PC-3 (cell line): ENCODE measurements at regions not wholly inside any gene's neighbourhood (a gene's known extent, or its start where the extent isn't known, plus 50 kb on each side); places are given as distances from the start of the nearest gene placed in this dataset.

ENCODE experiments used
- ATAC-seq: fragments of 200-7000 bp; cut with Tn5 transposase; 2 replicates; pipeline ENCODE4 v1.9.1; 2020; ENCODE audit warnings: mild to moderate bottlenecking, moderate library complexity
- BruUV-seq: library from RNA; stranded (reverse); fragments of 400-500 nt; replicated peaks from 2 replicates; lab custom pipeline; 2021; lab: Mats Ljungman, UMichigan
- CTCF ChIA-PET: fragments of 300-600 bp; sonication (Branson Sonifier 250); formaldehyde crosslinking; loops from one replicate; lab custom pipeline; 2022; ENCODE audit warnings: antibody characterized with exemption; lab: Charles Lee
- POLR2A ChIA-PET: fragments of 300-600 bp; sonication (Branson Sonifier 250); formaldehyde crosslinking; loops from one replicate; lab custom pipeline; 2022; ENCODE audit warnings: antibody characterized with exemption; ENCODE audit not compliant: unreplicated experiment; lab: Charles Lee
- DNase-seq: peaks from one replicate; pipeline ENCODE4 v3.0.0-alpha.2; 2015
- H2AFZ ChIP-seq: fragments of 300-600 bp; sonication (generic); 2 replicates; pipeline ENCODE4 v1.6.0; 2016; ENCODE audit warnings: antibody characterized with exemption, low read length
- H3F3A ChIP-seq: fragments of 300-600 bp; sonication (generic); one replicate; pipeline ENCODE4 v1.6.0; 2017; ENCODE audit warnings: antibody characterized with exemption, low read length, control low read depth, mild to moderate bottlenecking; ENCODE audit not compliant: unreplicated experiment
- H3K27ac ChIP-seq: fragments of 300-600 bp; sonication (generic); 2 replicates; pipeline ENCODE4 v1.5.1; 2016; ENCODE audit warnings: mild to moderate bottlenecking, low read length
- H3K27me3 ChIP-seq: fragments of 300-600 bp; sonication (generic); 2 replicates; pipeline ENCODE4 v1.6.1; 2016; ENCODE audit warnings: low read length, mixed read lengths
- H3K36me3 ChIP-seq: fragments of 300-600 bp; sonication (generic); 2 replicates; pipeline ENCODE4 v1.6.1; 2016; ENCODE audit warnings: low read depth, mixed run types, low read length, mixed read lengths
- H3K4me1 ChIP-seq: fragments of 300-600 bp; sonication (generic); 2 replicates; pipeline ENCODE4 v1.5.1; 2016; ENCODE audit warnings: low read length; ENCODE audit not compliant: insufficient read depth
- H3K4me2 ChIP-seq: fragments of 300-600 bp; sonication (generic); 2 replicates; pipeline ENCODE4 v1.6.0; 2016; ENCODE audit warnings: low read length
- H3K4me3 ChIP-seq: fragments of 300-600 bp; sonication (generic); 2 replicates; pipeline ENCODE4 v1.5.1; 2016; ENCODE audit warnings: mild to moderate bottlenecking, low read length, mixed read lengths
- H3K79me2 ChIP-seq: fragments of 300-600 bp; sonication (generic); 2 replicates; pipeline ENCODE4 v1.6.1; 2017; ENCODE audit warnings: low read length, mixed read lengths
- H3K9ac ChIP-seq: fragments of 300-600 bp; sonication (generic); 2 replicates; pipeline ENCODE4 v1.6.0; 2016; ENCODE audit warnings: mild to moderate bottlenecking, low read length
- H3K9me2 ChIP-seq: fragments of 300-600 bp; sonication (generic); replicated peaks from 2 replicates; pipeline ENCODE4 v1.6.1; 2016; ENCODE audit warnings: mixed run types, low read length, mixed read lengths
- H3K9me3 ChIP-seq: fragments of 300-600 bp; sonication (generic); 2 replicates; pipeline ENCODE4 v1.6.1; 2016; ENCODE audit warnings: low read length, mixed read lengths
- H4K20me1 ChIP-seq: fragments of 300-600 bp; sonication (generic); 2 replicates; pipeline ENCODE4 v1.6.1; 2016; ENCODE audit warnings: low read length, mixed read lengths
- CTCF ChIP-seq: fragments of 300-600 bp; sonication (generic); conservative IDR thresholded peaks from 2 replicates; pipeline ENCODE4 v1.5.1; 2017; ENCODE audit warnings: antibody characterized with exemption, low read depth, mild to moderate bottlenecking, low read length
- EZH2 ChIP-seq: fragments of 300-600 bp; sonication (generic); IDR thresholded peaks from one replicate; pipeline ENCODE4 v1.6.1; 2017; ENCODE audit warnings: antibody characterized with exemption, mild to moderate bottlenecking, low read length; ENCODE audit not compliant: unreplicated experiment
- EZH2phosphoT487 ChIP-seq: fragments of 300-600 bp; sonication (generic); IDR thresholded peaks from 2 replicates; pipeline ENCODE4 v1.6.1; 2018; ENCODE audit warnings: mild to moderate bottlenecking, antibody characterized with exemption, low read length, borderline replicate concordance
- intact Hi-C: fragments of 100-400 bp; cut with micrococcal nuclease; formaldehyde crosslinking; loops from 2 replicates; pipeline ENCODE4 v1.9.0; 2023

GRCh38 chr2:185215497-185215896 lies 523.1 kb upstream of the FSIP2 start:
- Histone ChIP-seq H4K20me1 (no peaks in the 10 kb centered on the region), H3K9me3 (no peaks in the 10 kb centered on the region), H3K36me3 (no peaks in the 10 kb centered on the region), H3K4me2 (no peak overlapping the region), H3K4me1 (peaks cover 13% of the 10 kb centered on the region), H3F3A (no peaks in the 10 kb centered on the region), H3K79me2 (no peaks in the 10 kb centered on the region), H3K27me3 (no peaks in the 10 kb centered on the region), H3K27ac (no peak overlapping the region), H3K9ac (no peak overlapping the region), H3K4me3 (no peak overlapping the region), H3K9me2 (no peaks in the 10 kb centered on the region), H2AFZ (no peak overlapping the region)
- CTCF ChIA-PET = no interaction called here
- no TSS peak for BruUV-seq
- ATAC-seq (no peak), DNase-seq (no peak)
- POLR2A ChIA-PET = no interaction called here
- intact Hi-C loops = no loop called here
- TF ChIP-seq EZH2 = no peak
- TF ChIP-seq CTCF = peak; percentile 32

GRCh38 chr2:185219981-185220380 lies 518.6 kb upstream of the FSIP2 start:
- intact Hi-C loops = loop anchor here (5.0 kb wide), 1 partner anchor 37 kb away; no protein-coding TSS in a partner anchor
- CTCF ChIA-PET = no interaction called here
- Histone ChIP-seq H3K4me2 (0 out of 2 replicates have a peak overlapping the region, but pooled peaks have one; percentile 5), H3K4me3 (no peak overlapping the region), H3K27ac (no peak overlapping the region), H3K9me2 (no peaks in the 10 kb centered on the region), H3K9me3 (no peaks in the 10 kb centered on the region), H2AFZ (no peak overlapping the region), H4K20me1 (no peaks in the 10 kb centered on the region), H3K9ac (no peak overlapping the region), H3K36me3 (no peaks in the 10 kb centered on the region), H3K79me2 (no peaks in the 10 kb centered on the region), H3F3A (no peaks in the 10 kb centered on the region), H3K27me3 (no peaks in the 10 kb centered on the region), H3K4me1 (peaks cover 23% of the 10 kb centered on the region)
- POLR2A ChIA-PET = no interaction called here
- TF ChIP-seq EZH2 (no peak), EZH2phosphoT487 (no peak), CTCF (no peak)
- DNase-seq = peak; percentile 78
- peak; percentile 99 for ATAC-seq
- no TSS peak for BruUV-seq

GRCh38 chr2:185222311-185222710 lies 516.3 kb upstream of the FSIP2 start:
- BruUV-seq = no TSS peak
- Histone ChIP-seq H3K4me3 (no peak overlapping the region), H3K4me1 (peaks cover 23% of the 10 kb centered on the region), H3K9me3 (no peaks in the 10 kb centered on the region), H3K9ac (no peak overlapping the region), H3K9me2 (no peaks in the 10 kb centered on the region), H3K27me3 (no peaks in the 10 kb centered on the region), H4K20me1 (no peaks in the 10 kb centered on the region), H3K27ac (no peak overlapping the region), H3K36me3 (no peaks in the 10 kb centered on the region), H2AFZ (no peak overlapping the region), H3K79me2 (no peaks in the 10 kb centered on the region), H3F3A (no peaks in the 10 kb centered on the region), H3K4me2 (no peak overlapping the region)
- ChIA-PET CTCF (no interaction called here), POLR2A (no interaction called here)
- TF ChIP-seq EZH2phosphoT487 (no peak), CTCF (no peak), EZH2 (no peak)
- intact Hi-C loops = loop anchor here (5.0 kb wide), 1 partner anchor 35 kb away; no protein-coding TSS in a partner anchor
- ATAC-seq (peak; percentile 29; the same call in 1 of the 2 replicates), DNase-seq (peak; percentile 47)
